NB4 (cell line): ENCODE measurements at regions not wholly inside any gene's neighbourhood (a gene's known extent, or its start where the extent isn't known, plus 50 kb on each side); places are given as distances from the start of the nearest gene placed in this dataset.
"Not testable (repeated sequence)": the region's sequence is repeated elsewhere in the genome, so short reads cannot be mapped to it uniquely, and the experiment has no call there.

ENCODE experiments used
- MYC ChIP-seq: IDR thresholded peaks from 2 replicates; pipeline ENCODE4 v1.6.1; 2011; ENCODE audit warnings: low read depth, low read length
- POLR2A ChIP-seq: IDR thresholded peaks from 2 replicates; pipeline ENCODE4 v1.6.1; 2011; ENCODE audit warnings: mild to moderate bottlenecking; ENCODE audit not compliant: insufficient read length; ENCODE audit errors: extremely low read depth
- TF ChIP-seq, protein P1 (sequence below): IDR thresholded peaks from one replicate; pipeline ENCODE4 v1.5.1; 2012; ENCODE audit warnings: low read depth, low read length
- TF ChIP-seq, protein P2 (sequence below): IDR thresholded peaks from 2 replicates; pipeline ENCODE4 v1.6.1; 2011; ENCODE audit warnings: low read depth, low read length

DNA sequence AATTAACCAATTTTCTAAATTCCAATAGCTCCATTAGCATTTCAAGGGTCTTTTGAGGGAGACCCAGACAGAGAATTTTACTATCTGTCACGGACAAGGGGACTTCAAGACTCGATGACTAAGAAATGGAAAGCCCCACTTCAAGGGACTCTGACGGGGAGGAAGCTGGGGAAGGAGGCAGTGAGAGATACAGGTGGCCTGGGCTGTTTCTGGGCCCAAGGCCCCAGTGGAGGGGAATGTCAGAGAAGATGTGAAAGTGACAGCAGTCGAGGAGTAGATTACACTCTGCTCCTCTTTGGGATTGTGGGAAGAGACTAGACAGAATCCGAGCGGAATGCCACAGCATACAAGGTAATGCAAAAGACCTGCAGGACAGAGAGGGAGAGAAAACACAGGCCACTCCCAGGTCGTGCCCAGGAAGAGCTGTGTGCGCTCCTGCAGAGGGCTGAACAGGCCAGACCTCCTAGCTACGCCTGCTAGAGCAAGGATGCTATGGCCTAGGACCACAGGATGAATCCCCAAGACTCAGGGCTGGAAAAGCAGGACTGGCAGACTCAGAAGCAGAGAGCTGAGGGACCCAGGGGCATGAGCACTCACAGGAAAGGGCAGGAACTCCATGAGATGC is 321.5 kb upstream of the CHRNA7 start:
- TF ChIP-seq, protein P1, sequence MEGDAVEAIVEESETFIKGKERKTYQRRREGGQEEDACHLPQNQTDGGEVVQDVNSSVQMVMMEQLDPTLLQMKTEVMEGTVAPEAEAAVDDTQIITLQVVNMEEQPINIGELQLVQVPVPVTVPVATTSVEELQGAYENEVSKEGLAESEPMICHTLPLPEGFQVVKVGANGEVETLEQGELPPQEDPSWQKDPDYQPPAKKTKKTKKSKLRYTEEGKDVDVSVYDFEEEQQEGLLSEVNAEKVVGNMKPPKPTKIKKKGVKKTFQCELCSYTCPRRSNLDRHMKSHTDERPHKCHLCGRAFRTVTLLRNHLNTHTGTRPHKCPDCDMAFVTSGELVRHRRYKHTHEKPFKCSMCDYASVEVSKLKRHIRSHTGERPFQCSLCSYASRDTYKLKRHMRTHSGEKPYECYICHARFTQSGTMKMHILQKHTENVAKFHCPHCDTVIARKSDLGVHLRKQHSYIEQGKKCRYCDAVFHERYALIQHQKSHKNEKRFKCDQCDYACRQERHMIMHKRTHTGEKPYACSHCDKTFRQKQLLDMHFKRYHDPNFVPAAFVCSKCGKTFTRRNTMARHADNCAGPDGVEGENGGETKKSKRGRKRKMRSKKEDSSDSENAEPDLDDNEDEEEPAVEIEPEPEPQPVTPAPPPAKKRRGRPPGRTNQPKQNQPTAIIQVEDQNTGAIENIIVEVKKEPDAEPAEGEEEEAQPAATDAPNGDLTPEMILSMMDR, result not testable (repeated sequence)
- TF ChIP-seq POLR2A, MYC: not testable (repeated sequence)
- TF ChIP-seq, protein P2, sequence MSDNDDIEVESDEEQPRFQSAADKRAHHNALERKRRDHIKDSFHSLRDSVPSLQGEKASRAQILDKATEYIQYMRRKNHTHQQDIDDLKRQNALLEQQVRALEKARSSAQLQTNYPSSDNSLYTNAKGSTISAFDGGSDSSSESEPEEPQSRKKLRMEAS, result not testable (repeated sequence)
